ENCODE measurements at regions not wholly inside any gene's neighbourhood (a gene's known extent, or its start where the extent isn't known, plus 50 kb on each side); places are given as distances from the start of the nearest gene placed in this dataset.
A peak's percentile ranks its signal among the peaks of the same experiment; 100 is the strongest.

- Histone ChIP-seq H2AFZ (ENCODE audit: low read length) (no peak overlapping the region), H3K79me2 (ENCODE audit: control insufficient read depth, insufficient read depth, low read length) (no peaks in the 10 kb centered on the region), H3K27ac (ENCODE audit: insufficient read depth, low read length) (no peak overlapping the region), H3K9ac (ENCODE audit: insufficient read depth, low read length) (no peak overlapping the region), H3K4me3 (replicated peaks in 1 of 4; ENCODE audit: control extremely low read depth in 1 of 4, insufficient read depth in 1 of 4, low read depth in 3 of 4, low read length in 4 of 4) (no peak overlapping the region), H3K4me2 (ENCODE audit: extremely low read depth, insufficient read depth, low read length) (no peak overlapping the region), H3K36me3 (ENCODE audit: control insufficient read depth, insufficient read depth, low read length) (no peaks in the 10 kb centered on the region), H3K4me1 (ENCODE audit: control insufficient read depth, extremely low read depth, insufficient read depth, low read length) (peaks cover 6% of the 10 kb centered on the region), H4K20me1 (ENCODE audit: control insufficient read depth, extremely low read depth, insufficient read depth, low read length) (no peaks in the 10 kb centered on the region), H3K27me3 (ENCODE audit: control insufficient read depth, insufficient read depth, low read length) (no peaks in the 10 kb centered on the region), H3K9me3 (ENCODE audit: control insufficient read depth, insufficient read depth, low read depth, low read length) (no peaks in the 10 kb centered on the region)
- TF ChIP-seq EZH2 (IDR thresholded peaks at IDR 0.05; ENCODE audit: low read length, missing control alignments) (no peak), CTCF (conservative IDR thresholded peaks at IDR 0.05 in 1 of 2, IDR thresholded peaks at IDR 0.05 in 1 of 2; ENCODE audit: low read depth in 1 of 2, low read length in 2 of 2) (no peak)
- no peak for DNase-seq (ENCODE audit: low read depth in 2 of 2)
These were observed 111.6 kb downstream of the RIPK4 start for GRCh38 chr21:41655259-41655658.

GRCh38 chr21:41653954-41654491 lies 112.8 kb downstream of the RIPK4 start:
- no peaks in the 10 kb centered on the region for H3K9me3 ChIP-seq (ENCODE audit: control insufficient read depth, insufficient read depth, low read depth, low read length)
- H3K4me3 ChIP-seq (replicated peaks in 1 of 4; ENCODE audit: control extremely low read depth in 1 of 4, insufficient read depth in 1 of 4, low read depth in 3 of 4, low read length in 4 of 4): no peak overlapping the region
- TF ChIP-seq CTCF (conservative IDR thresholded peaks at IDR 0.05 in 1 of 2, IDR thresholded peaks at IDR 0.05 in 1 of 2; ENCODE audit: low read depth in 1 of 2, low read length in 2 of 2): no peak
- no peak for TF ChIP-seq EZH2 (IDR thresholded peaks at IDR 0.05; ENCODE audit: low read length, missing control alignments)
- DNase-seq (ENCODE audit: low read depth in 2 of 2): peak; percentile 42 to 84
- H3K36me3 ChIP-seq (ENCODE audit: control insufficient read depth, insufficient read depth, low read length): no peaks in the 10 kb centered on the region
- H3K9ac ChIP-seq (ENCODE audit: insufficient read depth, low read length): no peak overlapping the region
- H3K27me3 ChIP-seq (ENCODE audit: control insufficient read depth, insufficient read depth, low read length): no peaks in the 10 kb centered on the region
- peaks cover 6% of the 10 kb centered on the region for H3K4me1 ChIP-seq (ENCODE audit: control insufficient read depth, extremely low read depth, insufficient read depth, low read length)
- no peaks in the 10 kb centered on the region for H3K79me2 ChIP-seq (ENCODE audit: control insufficient read depth, insufficient read depth, low read length)
- no peak overlapping the region for H2AFZ ChIP-seq (ENCODE audit: low read length)
- H3K4me2 ChIP-seq (ENCODE audit: extremely low read depth, insufficient read depth, low read length): no peak overlapping the region
- no peak overlapping the region for H3K27ac ChIP-seq (ENCODE audit: insufficient read depth, low read length)
- H4K20me1 ChIP-seq (ENCODE audit: control insufficient read depth, extremely low read depth, insufficient read depth, low read length): no peaks in the 10 kb centered on the region

- no peak overlapping the region for H3K9ac ChIP-seq (ENCODE audit: insufficient read depth, low read length)
- H3K9me3 ChIP-seq (ENCODE audit: control insufficient read depth, insufficient read depth, low read depth, low read length): no peaks in the 10 kb centered on the region
- H3K4me2 ChIP-seq (ENCODE audit: extremely low read depth, insufficient read depth, low read length): no peak overlapping the region
- H3K4me1 ChIP-seq (ENCODE audit: control insufficient read depth, extremely low read depth, insufficient read depth, low read length): peaks cover 8% of the 10 kb centered on the region
- no peaks in the 10 kb centered on the region for H4K20me1 ChIP-seq (ENCODE audit: control insufficient read depth, extremely low read depth, insufficient read depth, low read length)
- H3K27ac ChIP-seq (ENCODE audit: insufficient read depth, low read length): no peak overlapping the region
- no peaks in the 10 kb centered on the region for H3K79me2 ChIP-seq (ENCODE audit: control insufficient read depth, insufficient read depth, low read length)
- no peak for DNase-seq (ENCODE audit: low read depth in 2 of 2)
- TF ChIP-seq CTCF (conservative IDR thresholded peaks at IDR 0.05 in 1 of 2, IDR thresholded peaks at IDR 0.05 in 1 of 2; ENCODE audit: low read depth in 1 of 2, low read length in 2 of 2) (no peak), EZH2 (IDR thresholded peaks at IDR 0.05; ENCODE audit: low read length, missing control alignments) (no peak)
- no peak overlapping the region for H3K4me3 ChIP-seq (replicated peaks in 1 of 4; ENCODE audit: control extremely low read depth in 1 of 4, insufficient read depth in 1 of 4, low read depth in 3 of 4, low read length in 4 of 4)
- no peak overlapping the region for H2AFZ ChIP-seq (ENCODE audit: low read length)
- H3K27me3 ChIP-seq (ENCODE audit: control insufficient read depth, insufficient read depth, low read length): no peaks in the 10 kb centered on the region
- H3K36me3 ChIP-seq (ENCODE audit: control insufficient read depth, insufficient read depth, low read length): no peaks in the 10 kb centered on the region
These were observed 113.5 kb downstream of the RIPK4 start for GRCh38 chr21:41653243-41653953.

Measured in fibroblast of lung (primary cell).